Prostate gland (tissue), 2 donors: ENCODE measurements at regions not wholly inside any gene's neighbourhood (a gene's known extent, or its start where the extent isn't known, plus 50 kb on each side); places are given as distances from the start of the nearest gene placed in this dataset.

Experiments used
- DNase-seq: peaks from one replicate; pipeline ENCODE4 v3.0.0-alpha.2; 2019; ENCODE audit warnings: low spot score
- H3K27ac ChIP-seq, 2 donors: fragments of 200-600 bp; sonication (generic); 2 replicates each; pipeline ENCODE4 v1.5.1; 2017 to 2019
- H3K27me3 ChIP-seq: fragments of 200-600 bp; sonication (generic); replicated peaks from 2 replicates; pipeline ENCODE4 v1.5.1; 2019; ENCODE audit not compliant: insufficient read depth
- H3K36me3 ChIP-seq, 2 donors: fragments of 200-600 bp; sonication (generic); 1 replicate in 1 of 2; 2 replicates in 1 of 2; pipeline versions ENCODE4 v1.5.1 to v1.8.1; 2017 to 2019
- H3K4me1 ChIP-seq: fragments of 200-600 bp; sonication (generic); replicated peaks from 2 replicates; pipeline ENCODE4 v1.5.1; 2019
- H3K4me3 ChIP-seq, 2 donors: fragments of 200-600 bp; sonication (generic); 2 replicates each; pipeline ENCODE4 v1.5.1; 2017 to 2019
- H3K9me3 ChIP-seq: fragments of 200-600 bp; sonication (generic); 2 replicates; pipeline ENCODE4 v1.5.1; 2017
- CTCF ChIP-seq, 4 experiments: fragments of 200-600 bp in 2 of 4; fragments of 450-650 bp in 2 of 4; sonication (generic) in 2 of 4; IDR thresholded peaks; 1 replicate in 3 of 4; 2 replicates in 1 of 4; pipeline ENCODE4 v1.5.1; 2016 to 2019; ENCODE audit warnings: antibody characterized with exemption in 4 of 4, mild to moderate bottlenecking in 2 of 4, moderate library complexity in 2 of 4
- POLR2A ChIP-seq: fragments of 450-650 bp; IDR thresholded peaks from one replicate; pipeline ENCODE4 v1.6.1; 2016; ENCODE audit warnings: antibody characterized with exemption, mild to moderate bottlenecking
- POLR2AphosphoS5 ChIP-seq: sonication (generic); formaldehyde crosslinking; IDR thresholded peaks from one replicate; pipeline ENCODE4 v1.6.1; 2017; ENCODE audit warnings: antibody characterized with exemption
- WGBS: methylation state at CpG from one replicate; pipeline ENCODE4 v1.1.5; 2018; 5-methylcytosine and 5-hydroxymethylcytosine counted together
- intact Hi-C: fragments of 100-400 bp; cut with DNase I; formaldehyde crosslinking; loops from one replicate; pipeline ENCODE4 v1.14.2; 2022

DNA sequence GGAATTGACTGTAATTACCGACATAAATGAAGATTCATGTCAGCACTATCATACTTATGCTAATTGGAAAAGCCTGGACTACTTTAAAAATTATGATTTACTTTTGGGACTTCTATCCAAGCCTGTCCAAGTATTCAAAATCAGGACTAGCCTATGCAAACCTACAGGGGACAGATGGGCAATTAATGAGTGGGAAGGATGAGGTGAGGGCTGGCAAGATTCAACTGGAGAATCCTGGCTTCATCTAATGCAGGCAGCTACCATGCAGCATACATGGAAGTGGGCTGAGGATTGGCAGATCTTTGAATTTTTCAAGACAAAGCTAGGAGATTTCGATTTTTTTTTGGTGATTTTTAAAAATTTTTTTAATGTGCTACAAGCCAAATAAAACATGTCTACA, 532.6 kb downstream of the CSNK1G3 start:
- no peaks in the 10 kb centered on the region for H3K4me1 ChIP-seq
- no peak overlapping the region for H3K4me3 ChIP-seq
- TF ChIP-seq POLR2AphosphoS5 (no peak), CTCF (IDR thresholded peaks at IDR 0.05) (no peak), POLR2A (no peak)
- no peaks in the 10 kb centered on the region for H3K36me3 ChIP-seq
- intact Hi-C loops, result no loop called here
- H3K9me3 ChIP-seq, result no peaks in the 10 kb centered on the region
- no peak overlapping the region for H3K27ac ChIP-seq
- 88% methylated on average over 2 of the region's 2 CpGs for WGBS
- DNase-seq, result no peak
- H3K27me3 ChIP-seq, result no peaks in the 10 kb centered on the region

DNA sequence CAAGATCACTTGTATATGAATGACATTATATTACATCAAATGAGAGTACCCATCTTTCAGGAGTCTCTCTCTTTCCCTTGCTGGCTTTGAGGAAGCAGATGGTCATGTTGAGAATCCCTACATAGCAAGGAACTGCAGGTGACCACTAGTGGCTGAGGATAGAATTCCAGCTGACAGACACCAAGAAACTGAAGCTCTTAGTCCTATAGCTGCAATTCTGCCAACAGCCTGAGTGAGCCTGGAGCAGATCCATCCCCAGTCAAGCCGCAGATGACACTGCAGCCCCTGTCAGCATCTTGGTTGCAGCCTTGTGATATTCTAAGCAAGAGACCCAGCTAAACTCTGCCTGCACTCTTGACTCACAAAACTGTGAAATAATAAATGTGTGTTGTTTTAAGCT, 531.5 kb downstream of the CSNK1G3 start:
- no peaks in the 10 kb centered on the region for H3K36me3 ChIP-seq
- H3K27me3 ChIP-seq, result no peaks in the 10 kb centered on the region
- intact Hi-C loops, result no loop called here
- TF ChIP-seq POLR2A, result no peak
- TF ChIP-seq CTCF (IDR thresholded peaks at IDR 0.05), result no peak
- TF ChIP-seq POLR2AphosphoS5, result no peak
- no peaks in the 10 kb centered on the region for H3K9me3 ChIP-seq
- H3K4me1 ChIP-seq, result no peaks in the 10 kb centered on the region
- no peak overlapping the region for H3K4me3 ChIP-seq
- H3K27ac ChIP-seq, result no peak overlapping the region
- DNase-seq, result no peak
- WGBS, result 100% methylated on average over 1 of the region's 1 CpG

DNA sequence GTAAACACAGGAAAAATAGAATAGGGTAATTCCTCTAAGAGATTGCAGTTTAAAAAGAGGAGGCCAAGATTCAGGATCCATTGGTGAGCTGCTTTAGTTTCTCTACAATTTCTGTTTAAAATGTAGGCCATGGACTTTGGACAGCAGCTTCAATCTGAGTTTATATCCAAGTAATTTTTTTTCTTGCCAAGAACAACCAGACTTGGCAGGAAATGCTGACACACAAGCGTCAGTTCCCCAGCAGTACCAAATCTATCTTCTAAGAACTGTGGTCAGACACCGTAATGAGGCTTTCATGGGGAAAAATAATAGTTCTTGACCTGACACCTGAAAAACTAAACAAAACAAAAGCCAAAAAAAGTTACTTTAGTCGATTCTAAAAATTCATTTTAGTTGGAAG, 528.8 kb downstream of the CSNK1G3 start:
- Histone ChIP-seq H3K36me3 (no peaks in the 10 kb centered on the region), H3K4me1 (no peaks in the 10 kb centered on the region), H3K27ac (no peak overlapping the region), H3K9me3 (no peaks in the 10 kb centered on the region), H3K4me3 (no peak overlapping the region), H3K27me3 (no peaks in the 10 kb centered on the region)
- DNase-seq, result peak; percentile 12
- 6% methylated on average over 3 of the region's 3 CpGs for WGBS
- TF ChIP-seq POLR2AphosphoS5 (no peak), POLR2A (no peak), CTCF (IDR thresholded peaks at IDR 0.05) (no peak)
- intact Hi-C loops, result no loop called here

DNA sequence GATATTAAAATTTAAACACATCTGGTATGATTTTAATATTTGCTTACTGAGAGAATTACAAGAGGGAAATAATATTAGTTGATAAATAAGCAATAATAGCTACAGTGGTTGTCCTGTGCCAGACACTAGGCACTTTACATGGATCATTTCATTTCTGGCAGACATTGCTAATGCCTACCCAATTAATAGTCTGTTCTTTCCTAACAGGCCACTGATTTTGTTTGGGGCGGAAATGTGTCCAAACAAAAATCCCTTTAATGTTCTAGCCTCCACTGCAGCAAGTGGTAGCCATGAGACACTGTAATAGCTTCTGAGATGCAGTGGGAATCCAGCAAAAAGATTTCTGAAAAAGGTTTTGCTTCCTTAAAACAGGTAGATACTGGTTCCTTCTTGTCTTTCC, 527.4 kb downstream of the CSNK1G3 start:
- Histone ChIP-seq H3K27me3 (no peaks in the 10 kb centered on the region), H3K36me3 (no peaks in the 10 kb centered on the region), H3K9me3 (no peaks in the 10 kb centered on the region), H3K4me3 (no peak overlapping the region), H3K4me1 (no peaks in the 10 kb centered on the region), H3K27ac (no peak overlapping the region)
- intact Hi-C loops, result no loop called here
- no peak for DNase-seq
- TF ChIP-seq POLR2AphosphoS5 (no peak), CTCF (IDR thresholded peaks at IDR 0.05) (no peak), POLR2A (no peak)
- 83% methylated on average over 1 of the region's 1 CpG for WGBS

DNA sequence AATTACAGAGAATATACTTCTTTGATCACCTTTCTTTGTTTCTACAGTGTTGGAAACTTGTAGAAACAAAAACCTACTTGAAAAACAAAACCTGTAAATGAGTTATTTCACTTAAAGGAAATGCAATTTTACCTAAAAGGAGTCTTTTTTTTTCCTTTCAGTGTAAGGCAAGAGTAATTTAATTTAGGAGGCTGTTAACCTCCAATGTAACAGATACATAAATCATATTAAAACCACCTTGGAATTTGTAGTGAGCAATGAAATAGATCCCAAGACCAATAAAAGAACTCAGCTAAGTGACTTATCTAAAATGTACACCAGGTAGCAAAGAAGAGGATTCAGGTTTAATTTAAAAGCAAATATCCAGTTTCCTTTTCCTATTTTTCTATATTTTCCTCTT, 524.8 kb downstream of the CSNK1G3 start:
- Histone ChIP-seq H3K27ac (no peak overlapping the region), H3K27me3 (no peaks in the 10 kb centered on the region), H3K9me3 (no peaks in the 10 kb centered on the region), H3K4me1 (no peaks in the 10 kb centered on the region), H3K36me3 (no peaks in the 10 kb centered on the region), H3K4me3 (no peak overlapping the region)
- intact Hi-C loops, result no loop called here
- no peak for DNase-seq
- no peak for TF ChIP-seq POLR2A
